ENCODE measurements at regions not wholly inside any gene's neighbourhood (a gene's known extent, or its start where the extent isn't known, plus 50 kb on each side); places are given as distances from the start of the nearest gene placed in this dataset.

DNA sequence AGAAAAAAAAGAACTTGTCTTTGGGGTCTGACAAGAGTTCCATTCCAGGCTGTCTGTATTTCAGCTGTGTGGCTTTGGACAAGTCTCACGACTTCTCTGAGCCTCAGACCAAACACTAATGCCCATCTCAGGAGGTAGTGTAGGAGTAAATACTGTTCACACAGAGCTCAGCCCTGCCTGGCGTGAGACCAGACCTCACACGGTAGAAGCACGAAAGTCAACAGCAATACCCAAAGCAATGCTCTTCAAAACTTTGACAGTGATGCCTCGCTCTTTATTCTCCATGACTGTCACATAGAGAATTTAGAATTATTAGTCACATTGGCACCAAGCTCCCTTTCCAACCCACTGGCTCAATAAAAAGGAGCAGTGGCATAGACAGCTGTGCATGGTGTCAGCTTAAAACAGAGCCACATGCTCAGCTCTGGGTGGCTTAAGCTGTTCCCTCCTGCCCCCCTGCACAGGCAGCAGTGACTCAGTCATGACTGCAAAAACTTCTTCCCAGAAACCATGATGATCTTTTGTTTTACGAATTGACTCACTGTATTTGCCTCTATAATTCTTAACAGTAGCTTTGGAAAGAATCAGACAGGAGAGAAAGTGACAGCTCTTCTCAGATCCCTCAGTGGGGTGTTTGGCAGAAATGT is 74.0 kb upstream of the PHF21B start:
- Histone ChIP-seq H3K4me2 (ENCODE audit: low read length) (no peak overlapping the region), H3K27me3 (ENCODE audit: insufficient read depth, low read length, poor library complexity) (no peaks in the 10 kb centered on the region), H2AK5ac (ENCODE audit: low read length) (no peak overlapping the region), H2BK120ac (ENCODE audit: low read depth, low read length) (no peak overlapping the region), H3K9ac (ENCODE audit: low read length) (no peak overlapping the region), H3K79me1 (ENCODE audit: low read length) (no peaks in the 10 kb centered on the region), H3K4ac (ENCODE audit: low read depth, low read length) (no peak overlapping the region), H3K18ac (ENCODE audit: low read length) (no peak overlapping the region), H2BK5ac (ENCODE audit: low read length) (no peak overlapping the region), H2BK15ac (replicated peaks; ENCODE audit: low read depth) (no peak overlapping the region), H3K27ac (ENCODE audit: low read depth, low read length) (no peak overlapping the region), H3K56ac (ENCODE audit: low read length) (no peak overlapping the region), H3K4me1 (ENCODE audit: control insufficient read depth, low read depth, low read length) (no peaks in the 10 kb centered on the region), H3K4me3 (ENCODE audit: low read length) (no peak overlapping the region), H3K23ac (ENCODE audit: low read length) (no peak overlapping the region), H3K36me3 (ENCODE audit: control insufficient read depth, insufficient read depth, low read length) (no peaks in the 10 kb centered on the region), H3K79me2 (ENCODE audit: control insufficient read depth, insufficient read depth, low read length) (no peaks in the 10 kb centered on the region), H4K8ac (ENCODE audit: low read depth, low read length) (no peak overlapping the region), H4K5ac (ENCODE audit: low read length) (no peak overlapping the region)
- DNase-seq, result no peak
- WGBS (ENCODE audit: extremely low coverage, insufficient coverage, low lambda C conversion rate), result no CpG with 5 or more reads among the region's 6 CpGs

DNA sequence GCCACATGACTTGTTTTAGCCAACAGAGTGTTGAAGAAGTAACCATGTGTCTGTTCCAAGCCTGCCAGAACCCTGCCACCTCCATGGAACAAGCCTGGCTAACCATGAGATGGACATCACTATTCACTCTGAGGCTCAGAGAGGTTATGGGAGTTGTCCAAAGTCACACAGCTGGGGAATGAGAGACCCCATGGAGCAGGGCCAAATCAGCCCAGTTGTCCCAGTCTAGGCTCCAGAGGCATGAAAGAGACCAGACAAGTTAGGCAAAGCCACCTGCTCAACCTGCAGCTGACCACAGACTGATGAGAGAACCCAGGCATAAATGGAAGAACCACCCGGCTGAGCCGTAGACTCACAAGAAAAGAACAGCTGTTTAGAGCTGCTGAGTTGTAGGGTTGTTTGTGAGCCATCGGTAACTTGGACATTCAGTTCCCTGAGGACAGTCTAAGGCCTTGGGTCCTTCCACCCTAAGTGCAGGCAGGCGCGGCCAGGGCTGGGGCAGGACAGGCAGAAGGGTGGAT is 74.7 kb upstream of the PHF21B start:
- H3K4me3 ChIP-seq (ENCODE audit: low read length), result no peak overlapping the region
- H4K5ac ChIP-seq (ENCODE audit: low read length), result no peak overlapping the region
- H2AK5ac ChIP-seq (ENCODE audit: low read length), result no peak overlapping the region
- H4K8ac ChIP-seq (ENCODE audit: low read depth, low read length), result no peak overlapping the region
- no peaks in the 10 kb centered on the region for H3K36me3 ChIP-seq (ENCODE audit: control insufficient read depth, insufficient read depth, low read length)
- no peak for DNase-seq
- no peaks in the 10 kb centered on the region for H3K4me1 ChIP-seq (ENCODE audit: control insufficient read depth, low read depth, low read length)
- no peak overlapping the region for H3K4me2 ChIP-seq (ENCODE audit: low read length)
- H3K23ac ChIP-seq (ENCODE audit: low read length), result no peak overlapping the region
- H3K79me1 ChIP-seq (ENCODE audit: low read length), result no peaks in the 10 kb centered on the region
- no peak overlapping the region for H2BK15ac ChIP-seq (replicated peaks; ENCODE audit: low read depth)
- H3K79me2 ChIP-seq (ENCODE audit: control insufficient read depth, insufficient read depth, low read length), result no peaks in the 10 kb centered on the region
- no peak overlapping the region for H2BK120ac ChIP-seq (ENCODE audit: low read depth, low read length)
- no peak overlapping the region for H3K27ac ChIP-seq (ENCODE audit: low read depth, low read length)
- no peaks in the 10 kb centered on the region for H3K27me3 ChIP-seq (ENCODE audit: insufficient read depth, low read length, poor library complexity)
- WGBS (ENCODE audit: extremely low coverage, insufficient coverage, low lambda C conversion rate), result no CpG with 5 or more reads among the region's 5 CpGs
- no peak overlapping the region for H3K18ac ChIP-seq (ENCODE audit: low read length)
- H3K9ac ChIP-seq (ENCODE audit: low read length), result no peak overlapping the region
- no peak overlapping the region for H3K4ac ChIP-seq (ENCODE audit: low read depth, low read length)
- H2BK5ac ChIP-seq (ENCODE audit: low read length), result no peak overlapping the region
- H3K56ac ChIP-seq (ENCODE audit: low read length), result no peak overlapping the region

DNA sequence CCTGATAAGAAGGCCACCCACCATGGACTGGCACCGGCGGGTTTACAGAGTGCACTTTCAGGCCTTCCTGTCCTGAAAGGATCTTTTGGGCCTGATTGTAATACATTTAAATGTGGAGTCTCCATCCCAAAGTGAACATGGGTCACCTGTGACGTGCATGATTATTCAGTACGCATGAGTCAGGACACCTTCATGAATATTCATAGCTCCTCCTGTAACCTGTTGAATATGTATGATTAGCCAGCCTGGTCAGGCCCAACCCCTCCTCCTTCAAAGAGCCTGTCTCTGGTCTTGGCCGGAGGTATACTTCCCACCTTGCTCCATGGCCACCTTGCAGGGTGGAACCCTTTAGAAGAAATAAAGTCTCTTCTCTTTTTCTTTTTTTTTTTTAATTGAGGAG is 75.9 kb upstream of the NUP50 start:
- H3K27me3 ChIP-seq (ENCODE audit: insufficient read depth, low read length, poor library complexity), result no peaks in the 10 kb centered on the region
- no peak overlapping the region for H2BK15ac ChIP-seq (replicated peaks; ENCODE audit: low read depth)
- WGBS (ENCODE audit: extremely low coverage, insufficient coverage, low lambda C conversion rate), result no CpG with 5 or more reads among the region's 5 CpGs
- no peaks in the 10 kb centered on the region for H3K4me1 ChIP-seq (ENCODE audit: control insufficient read depth, low read depth, low read length)
- no peaks in the 10 kb centered on the region for H3K79me1 ChIP-seq (ENCODE audit: low read length)
- no peak overlapping the region for H3K27ac ChIP-seq (ENCODE audit: low read depth, low read length)
- H3K18ac ChIP-seq (ENCODE audit: low read length), result no peak overlapping the region
- H3K4me3 ChIP-seq (ENCODE audit: low read length), result no peak overlapping the region
- peak; percentile 61 for DNase-seq
- H3K4ac ChIP-seq (ENCODE audit: low read depth, low read length), result no peak overlapping the region
- H3K9ac ChIP-seq (ENCODE audit: low read length), result no peak overlapping the region
- H3K4me2 ChIP-seq (ENCODE audit: low read length), result no peak overlapping the region
- no peaks in the 10 kb centered on the region for H3K36me3 ChIP-seq (ENCODE audit: control insufficient read depth, insufficient read depth, low read length)
- H4K8ac ChIP-seq (ENCODE audit: low read depth, low read length), result no peak overlapping the region
- no peak overlapping the region for H2BK120ac ChIP-seq (ENCODE audit: low read depth, low read length)
- H3K79me2 ChIP-seq (ENCODE audit: control insufficient read depth, insufficient read depth, low read length), result no peaks in the 10 kb centered on the region
- H2AK5ac ChIP-seq (ENCODE audit: low read length), result no peak overlapping the region
- no peak overlapping the region for H3K23ac ChIP-seq (ENCODE audit: low read length)
- H4K5ac ChIP-seq (ENCODE audit: low read length), result no peak overlapping the region
- no peak overlapping the region for H3K56ac ChIP-seq (ENCODE audit: low read length)
- H2BK5ac ChIP-seq (ENCODE audit: low read length), result no peak overlapping the region

DNA sequence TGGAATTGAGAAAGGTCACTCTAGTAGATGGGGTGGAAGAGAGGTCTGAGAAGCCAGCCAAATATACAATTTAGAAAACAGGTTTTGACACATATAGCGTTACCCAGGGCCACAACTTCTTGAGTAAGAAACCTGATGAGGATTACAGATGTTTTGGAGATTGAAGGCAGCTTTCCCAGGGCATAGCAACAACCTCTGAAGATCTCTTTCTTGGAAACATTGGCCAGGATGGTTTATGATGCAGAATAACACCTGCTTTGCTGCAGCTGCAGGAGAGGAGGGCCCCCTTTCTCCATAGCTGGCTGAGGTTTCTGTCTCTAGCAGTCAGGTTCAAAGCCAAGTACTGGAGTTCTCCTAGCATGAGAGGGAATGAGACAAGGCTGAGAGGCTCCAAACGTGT is 75.1 kb upstream of the NUP50 start:
- Histone ChIP-seq H4K8ac (ENCODE audit: low read depth, low read length) (no peak overlapping the region), H2BK120ac (ENCODE audit: low read depth, low read length) (no peak overlapping the region)
- DNase-seq, result no peak

DNA sequence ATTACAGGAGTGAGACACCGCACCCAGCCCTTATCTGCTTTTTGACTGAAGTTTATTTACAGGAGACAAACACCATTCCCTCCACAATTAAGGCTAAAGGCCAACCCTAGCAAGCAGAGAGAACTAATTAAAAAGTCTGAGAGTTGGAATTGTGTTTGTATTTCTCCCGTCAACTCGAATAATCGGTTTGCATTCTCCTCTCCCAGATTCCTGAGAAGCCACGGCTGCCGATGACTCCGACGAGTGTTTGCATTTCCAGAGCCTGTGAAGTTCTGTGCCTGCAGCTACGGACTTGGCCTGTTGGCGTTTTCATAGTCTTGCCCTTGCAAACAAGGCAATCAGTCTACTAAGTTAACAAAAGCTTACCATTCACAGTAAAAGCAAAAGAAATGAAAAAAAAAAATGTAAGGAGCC is 73.2 kb upstream of the NUP50 start:
- H2BK5ac ChIP-seq (ENCODE audit: low read length), result no peak overlapping the region
- no peak overlapping the region for H4K8ac ChIP-seq (ENCODE audit: low read depth, low read length)
- H3K9ac ChIP-seq (ENCODE audit: low read length), result no peak overlapping the region
- no peak overlapping the region for H3K27ac ChIP-seq (ENCODE audit: low read depth, low read length)
- no peak overlapping the region for H3K4me2 ChIP-seq (ENCODE audit: low read length)
- no CpG with 5 or more reads among the region's 10 CpGs for WGBS (ENCODE audit: extremely low coverage, insufficient coverage, low lambda C conversion rate)
- DNase-seq, result peak; percentile 89
- H3K4me3 ChIP-seq (ENCODE audit: low read length), result no peak overlapping the region
- no peak overlapping the region for H2AK5ac ChIP-seq (ENCODE audit: low read length)
- peak overlapping the region; percentile 80 for H3K23ac ChIP-seq (ENCODE audit: low read length)
- H3K4ac ChIP-seq (ENCODE audit: low read depth, low read length), result no peak overlapping the region
- H4K5ac ChIP-seq (ENCODE audit: low read length), result no peak overlapping the region
- H3K36me3 ChIP-seq (ENCODE audit: control insufficient read depth, insufficient read depth, low read length), result no peaks in the 10 kb centered on the region
- H3K56ac ChIP-seq (ENCODE audit: low read length), result no peak overlapping the region
- H3K4me1 ChIP-seq (ENCODE audit: control insufficient read depth, low read depth, low read length), result no peaks in the 10 kb centered on the region
- no peak overlapping the region for H2BK15ac ChIP-seq (replicated peaks; ENCODE audit: low read depth)
- no peaks in the 10 kb centered on the region for H3K79me1 ChIP-seq (ENCODE audit: low read length)
- no peak overlapping the region for H3K18ac ChIP-seq (ENCODE audit: low read length)
- H3K79me2 ChIP-seq (ENCODE audit: control insufficient read depth, insufficient read depth, low read length), result no peaks in the 10 kb centered on the region
- H2BK120ac ChIP-seq (ENCODE audit: low read depth, low read length), result no peak overlapping the region
- H3K27me3 ChIP-seq (ENCODE audit: insufficient read depth, low read length, poor library complexity), result no peaks in the 10 kb centered on the region

More for the DNA sequence above, 75.1 kb upstream of the NUP50 start:
- Histone ChIP-seq H3K4me1 (ENCODE audit: control insufficient read depth, low read depth, low read length) (no peaks in the 10 kb centered on the region), H3K9ac (ENCODE audit: low read length) (no peak overlapping the region), H3K27me3 (ENCODE audit: insufficient read depth, low read length, poor library complexity) (no peaks in the 10 kb centered on the region), H3K23ac (ENCODE audit: low read length) (no peak overlapping the region), H3K18ac (ENCODE audit: low read length) (no peak overlapping the region), H2BK15ac (replicated peaks; ENCODE audit: low read depth) (no peak overlapping the region), H3K79me1 (ENCODE audit: low read length) (no peaks in the 10 kb centered on the region), H3K4ac (ENCODE audit: low read depth, low read length) (no peak overlapping the region), H3K56ac (ENCODE audit: low read length) (no peak overlapping the region), H3K79me2 (ENCODE audit: control insufficient read depth, insufficient read depth, low read length) (no peaks in the 10 kb centered on the region), H2BK5ac (ENCODE audit: low read length) (no peak overlapping the region), H4K5ac (ENCODE audit: low read length) (no peak overlapping the region), H3K4me3 (ENCODE audit: low read length) (no peak overlapping the region), H3K4me2 (ENCODE audit: low read length) (no peak overlapping the region), H3K27ac (ENCODE audit: low read depth, low read length) (no peak overlapping the region), H2AK5ac (ENCODE audit: low read length) (no peak overlapping the region), H3K36me3 (ENCODE audit: control insufficient read depth, insufficient read depth, low read length) (no peaks in the 10 kb centered on the region)
- WGBS (ENCODE audit: extremely low coverage, insufficient coverage, low lambda C conversion rate), result no CpG with 5 or more reads among the region's 2 CpGs

Data from mesendoderm (in vitro differentiated cells).